GM06990 (cell line): ENCODE measurements at regions not wholly inside any gene's neighbourhood (a gene's known extent, or its start where the extent isn't known, plus 50 kb on each side); places are given as distances from the start of the nearest gene placed in this dataset.
"Not testable (repeated sequence)": the region's sequence is repeated elsewhere in the genome, so short reads cannot be mapped to it uniquely, and the experiment has no call there.

Experiments
- DNase-seq: peaks from one replicate; pipeline ENCODE4 v3.0.0-alpha.2; 2011; ENCODE audit not compliant: insufficient read length; ENCODE audit errors: extremely low read depth
- H3K27me3 ChIP-seq: replicated peaks from 2 replicates; pipeline ENCODE4 v1.6.0; 2011; ENCODE audit warnings: low read length; ENCODE audit not compliant: control insufficient read depth, insufficient read depth
- H3K36me3 ChIP-seq: 2 replicates; pipeline ENCODE4 v1.5.1; 2011; ENCODE audit warnings: low read length; ENCODE audit not compliant: control insufficient read depth, insufficient read depth
- H3K4me3 ChIP-seq: replicated peaks from 2 replicates; pipeline ENCODE4 v1.5.1; 2011; ENCODE audit warnings: low read depth, mild to moderate bottlenecking, control low read depth, low read length
- TF ChIP-seq, protein P1 (sequence below): IDR thresholded peaks from 2 replicates; pipeline ENCODE4 v1.5.1; 2011; ENCODE audit warnings: low read length, control low read depth, mild to moderate bottlenecking, inconsistent platforms; ENCODE audit not compliant: insufficient read depth, poor library complexity, severe bottlenecking

DNA sequence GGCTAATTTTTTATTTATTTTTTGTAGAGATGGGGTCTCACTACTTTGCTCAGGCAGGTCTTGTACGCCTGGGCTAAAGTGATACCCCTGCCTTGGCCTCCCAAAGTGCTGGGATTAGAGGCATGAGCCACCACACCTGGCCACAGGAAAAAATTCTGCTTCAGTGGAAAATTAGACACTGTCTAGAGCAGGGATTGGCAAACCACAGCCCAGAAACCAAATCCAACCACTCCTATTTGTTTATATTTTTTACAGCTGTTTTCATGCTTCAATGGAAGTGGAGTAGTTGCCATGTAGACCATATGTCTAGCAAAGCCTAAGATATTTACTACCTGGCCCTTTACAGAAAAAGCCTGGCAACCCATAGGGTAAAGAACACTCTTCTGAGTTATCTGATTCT lies 123.7 kb upstream of the MRI1 start:
- no peaks in the 10 kb centered on the region for H3K36me3 ChIP-seq
- no peaks in the 10 kb centered on the region for H3K27me3 ChIP-seq
- TF ChIP-seq, protein P1, sequence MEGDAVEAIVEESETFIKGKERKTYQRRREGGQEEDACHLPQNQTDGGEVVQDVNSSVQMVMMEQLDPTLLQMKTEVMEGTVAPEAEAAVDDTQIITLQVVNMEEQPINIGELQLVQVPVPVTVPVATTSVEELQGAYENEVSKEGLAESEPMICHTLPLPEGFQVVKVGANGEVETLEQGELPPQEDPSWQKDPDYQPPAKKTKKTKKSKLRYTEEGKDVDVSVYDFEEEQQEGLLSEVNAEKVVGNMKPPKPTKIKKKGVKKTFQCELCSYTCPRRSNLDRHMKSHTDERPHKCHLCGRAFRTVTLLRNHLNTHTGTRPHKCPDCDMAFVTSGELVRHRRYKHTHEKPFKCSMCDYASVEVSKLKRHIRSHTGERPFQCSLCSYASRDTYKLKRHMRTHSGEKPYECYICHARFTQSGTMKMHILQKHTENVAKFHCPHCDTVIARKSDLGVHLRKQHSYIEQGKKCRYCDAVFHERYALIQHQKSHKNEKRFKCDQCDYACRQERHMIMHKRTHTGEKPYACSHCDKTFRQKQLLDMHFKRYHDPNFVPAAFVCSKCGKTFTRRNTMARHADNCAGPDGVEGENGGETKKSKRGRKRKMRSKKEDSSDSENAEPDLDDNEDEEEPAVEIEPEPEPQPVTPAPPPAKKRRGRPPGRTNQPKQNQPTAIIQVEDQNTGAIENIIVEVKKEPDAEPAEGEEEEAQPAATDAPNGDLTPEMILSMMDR = no peak
- DNase-seq = no peak
- H3K4me3 ChIP-seq = no peak overlapping the region

DNA sequence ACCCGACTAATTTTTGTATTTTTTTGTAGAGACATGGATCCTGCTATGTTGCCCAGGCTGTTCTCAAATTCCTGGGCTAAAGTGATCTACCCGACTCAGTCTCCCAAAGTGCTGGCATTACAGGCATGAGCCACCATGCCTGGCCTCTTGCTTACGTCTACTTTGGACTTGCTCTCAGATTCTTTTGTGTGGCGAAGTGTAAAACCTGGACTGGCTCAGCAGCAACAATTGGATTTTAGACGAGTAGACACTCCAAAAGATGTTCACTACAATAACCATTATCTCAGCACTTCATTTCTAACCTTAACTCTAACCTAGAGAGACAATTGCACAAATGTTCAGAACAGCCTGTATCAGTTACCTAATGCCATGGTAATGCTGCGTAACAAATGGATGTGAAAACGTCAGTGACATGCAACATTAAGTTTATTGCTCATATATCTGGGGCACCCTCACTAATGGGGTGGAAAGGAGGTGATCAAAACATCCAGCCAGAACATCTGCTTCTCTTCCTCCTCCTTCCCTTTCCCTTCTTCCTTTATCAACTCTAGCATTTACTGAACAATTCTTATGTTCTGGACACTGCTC lies 124.9 kb upstream of the MRI1 start:
- Histone ChIP-seq H3K36me3 (no peaks in the 10 kb centered on the region), H3K4me3 (no peak overlapping the region), H3K27me3 (no peaks in the 10 kb centered on the region)
- TF ChIP-seq, protein P1 = no peak
- DNase-seq = no peak

DNA sequence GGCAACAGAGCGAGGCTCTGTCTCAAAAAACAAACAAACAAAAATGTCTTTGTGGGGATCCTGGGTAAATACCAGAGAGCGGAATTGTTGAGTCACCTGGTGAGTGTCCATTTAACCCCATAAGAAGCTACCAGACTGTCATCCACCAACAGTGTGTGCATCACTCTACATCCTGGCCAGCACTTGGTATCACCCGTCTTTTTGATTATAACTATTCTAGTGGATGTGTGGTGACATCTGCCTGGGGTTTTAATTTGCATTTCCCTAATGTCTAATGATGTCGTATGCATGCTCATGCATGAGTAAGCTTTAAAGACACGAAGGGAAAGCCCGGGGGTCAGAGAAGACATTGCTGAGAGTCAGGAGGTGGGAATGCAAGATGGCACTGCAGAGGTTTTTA lies 126.7 kb upstream of the MRI1 start:
- H3K4me3 ChIP-seq = no peak overlapping the region
- TF ChIP-seq, protein P1 = no peak
- no peaks in the 10 kb centered on the region for H3K27me3 ChIP-seq
- H3K36me3 ChIP-seq = no peaks in the 10 kb centered on the region
- no peak for DNase-seq

DNA sequence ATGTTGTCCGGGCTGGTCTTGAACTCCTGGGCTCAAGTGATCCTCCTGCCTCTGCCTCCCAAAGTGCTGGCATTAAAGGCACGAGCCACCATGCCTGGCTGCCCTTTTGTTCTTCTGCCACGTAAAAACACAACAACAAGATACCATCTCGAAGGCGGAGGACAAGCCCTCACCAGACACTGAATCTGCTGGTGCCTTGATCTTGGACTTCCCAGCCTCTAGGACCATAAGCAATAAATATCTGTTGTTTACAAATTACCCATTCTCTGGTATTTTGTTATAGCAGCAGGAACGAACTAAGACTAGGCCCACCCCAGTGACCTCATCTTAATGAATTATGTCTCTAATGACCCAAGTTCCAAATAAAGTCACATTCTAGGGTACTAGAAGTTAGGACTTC lies 128.4 kb upstream of the CACNA1A start:
- Histone ChIP-seq H3K36me3 (no peaks in the 10 kb centered on the region), H3K27me3 (no peaks in the 10 kb centered on the region), H3K4me3 (no peak overlapping the region)
- DNase-seq = no peak
- TF ChIP-seq, protein P1 = no peak

DNA sequence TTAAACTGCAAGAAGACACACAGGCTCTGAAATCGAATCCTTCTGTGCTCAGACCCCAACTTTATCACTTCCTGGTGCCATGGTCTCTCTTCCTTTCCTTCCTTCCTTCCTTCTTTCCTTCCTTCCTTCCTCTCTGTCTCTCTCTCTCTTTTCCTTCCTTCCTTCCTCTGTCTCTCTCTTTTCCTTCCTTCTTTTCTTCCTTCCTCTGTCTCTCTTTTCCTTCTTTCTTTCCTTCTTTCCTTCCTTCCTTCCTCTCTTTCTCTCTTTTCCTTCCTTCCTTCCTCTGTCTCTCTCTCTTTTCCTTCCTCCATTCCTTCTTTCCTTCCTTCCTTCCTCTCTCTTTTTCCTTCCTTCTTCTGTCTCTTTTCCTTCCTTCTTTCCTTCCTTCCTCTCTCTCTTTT lies 127.2 kb upstream of the CACNA1A start:
- TF ChIP-seq, protein P1 = no peak
- no peaks in the 10 kb centered on the region for H3K27me3 ChIP-seq
- no peaks in the 10 kb centered on the region for H3K36me3 ChIP-seq
- no peak overlapping the region for H3K4me3 ChIP-seq
- DNase-seq = no peak

DNA sequence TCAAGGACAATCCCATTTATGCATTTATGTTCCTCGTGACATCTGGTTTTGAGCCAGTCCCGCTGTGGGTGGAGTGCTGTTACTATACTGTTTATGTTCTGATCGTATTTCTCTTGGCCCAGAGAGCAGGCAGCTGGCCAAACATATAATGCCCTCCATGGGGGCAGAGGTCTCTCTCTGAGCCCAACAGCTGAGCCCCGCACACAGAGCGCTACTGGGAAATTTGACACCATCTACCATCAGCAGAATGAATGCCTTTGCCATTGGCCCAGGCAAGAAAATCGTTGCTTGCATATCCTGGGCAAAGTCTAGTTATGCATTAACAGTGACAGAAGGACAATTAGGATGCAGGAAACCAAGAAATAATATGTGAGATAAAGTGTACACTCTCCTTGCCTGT lies 126.8 kb upstream of the CACNA1A start:
- H3K4me3 ChIP-seq = no peak overlapping the region
- H3K36me3 ChIP-seq = no peaks in the 10 kb centered on the region
- TF ChIP-seq, protein P1 = no peak
- DNase-seq = no peak
- H3K27me3 ChIP-seq = no peaks in the 10 kb centered on the region

DNA sequence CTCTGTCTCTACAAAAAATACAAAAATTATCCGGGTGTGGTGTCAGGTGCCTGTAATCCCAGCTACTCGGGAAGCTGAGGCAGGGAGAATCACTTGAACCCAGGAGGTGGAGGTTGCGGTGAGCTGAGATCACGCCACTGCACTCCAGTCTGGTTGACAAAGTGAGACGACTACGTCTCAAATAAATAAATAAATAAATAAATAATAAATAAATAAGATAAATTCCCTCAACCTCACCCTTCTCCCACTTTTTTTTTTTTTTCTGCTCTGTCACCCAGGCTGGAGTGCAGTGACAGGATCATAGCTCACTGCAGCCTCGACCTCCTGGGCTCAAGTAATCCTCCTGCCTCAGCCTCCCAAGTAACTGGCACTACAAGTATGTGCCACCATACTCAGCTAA lies 125.9 kb upstream of the CACNA1A start:
- not testable (repeated sequence) for H3K4me3 ChIP-seq, DNase-seq, H3K36me3 ChIP-seq, H3K27me3 ChIP-seq
